GM21423 (cell line): ENCODE measurements at regions not wholly inside any gene's neighbourhood (a gene's known extent, or its start where the extent isn't known, plus 50 kb on each side); places are given as distances from the start of the nearest gene placed in this dataset.
"Not testable (repeated sequence)": the region's sequence is repeated elsewhere in the genome, so short reads cannot be mapped to it uniquely, and the experiment has no call there.

Experiments used
- ATAC-seq: cut with Tn5 transposase; IDR thresholded peaks from one replicate; pipeline ENCODE4 v1.9.1; 2021; ENCODE audit warnings: mild to moderate bottlenecking, moderate library complexity; ENCODE audit not compliant: unreplicated experiment

DNA sequence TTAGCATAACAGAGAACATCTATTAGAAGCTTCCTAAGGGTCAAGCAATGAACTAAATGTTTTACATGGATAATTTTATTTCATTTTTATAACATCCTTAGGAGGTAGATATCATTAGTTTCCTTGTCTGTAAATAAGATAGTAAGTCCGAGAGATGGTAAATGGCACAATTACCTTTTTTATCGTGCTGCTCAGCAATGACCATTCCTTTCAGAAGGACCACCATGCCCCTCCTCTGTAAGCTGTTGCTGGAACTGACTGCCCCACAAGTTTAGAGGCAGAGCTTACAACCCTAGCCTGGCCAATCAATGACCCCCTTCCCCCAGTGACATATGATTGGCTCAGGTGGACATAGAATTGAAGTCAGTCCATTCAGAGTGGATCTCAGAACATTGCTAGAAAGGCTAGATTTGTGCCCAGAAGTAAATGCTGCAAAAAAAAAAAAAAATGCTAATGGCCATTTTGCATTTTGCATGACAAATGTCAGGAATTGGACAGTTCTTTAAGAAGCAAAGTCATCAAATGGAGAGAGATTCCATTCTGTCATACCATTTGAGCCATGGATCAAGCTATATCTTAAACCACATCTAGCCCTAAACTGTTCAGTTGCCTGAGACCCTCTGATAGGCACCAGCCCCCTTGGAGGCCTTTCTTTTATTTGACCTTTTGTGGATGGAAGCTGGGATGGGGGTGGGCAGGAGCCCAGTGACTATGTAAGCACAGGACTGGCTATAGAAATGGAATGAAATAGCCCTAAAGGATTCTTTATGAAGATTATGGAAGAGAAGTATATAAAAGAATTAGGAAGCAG is 668.3 kb downstream of the UQCRFS1 start:
- no peak for ATAC-seq

- ATAC-seq, result peak; percentile 44
These were observed 669.6 kb downstream of the UQCRFS1 start for GRCh38 chr19:28543244-28543776.

DNA sequence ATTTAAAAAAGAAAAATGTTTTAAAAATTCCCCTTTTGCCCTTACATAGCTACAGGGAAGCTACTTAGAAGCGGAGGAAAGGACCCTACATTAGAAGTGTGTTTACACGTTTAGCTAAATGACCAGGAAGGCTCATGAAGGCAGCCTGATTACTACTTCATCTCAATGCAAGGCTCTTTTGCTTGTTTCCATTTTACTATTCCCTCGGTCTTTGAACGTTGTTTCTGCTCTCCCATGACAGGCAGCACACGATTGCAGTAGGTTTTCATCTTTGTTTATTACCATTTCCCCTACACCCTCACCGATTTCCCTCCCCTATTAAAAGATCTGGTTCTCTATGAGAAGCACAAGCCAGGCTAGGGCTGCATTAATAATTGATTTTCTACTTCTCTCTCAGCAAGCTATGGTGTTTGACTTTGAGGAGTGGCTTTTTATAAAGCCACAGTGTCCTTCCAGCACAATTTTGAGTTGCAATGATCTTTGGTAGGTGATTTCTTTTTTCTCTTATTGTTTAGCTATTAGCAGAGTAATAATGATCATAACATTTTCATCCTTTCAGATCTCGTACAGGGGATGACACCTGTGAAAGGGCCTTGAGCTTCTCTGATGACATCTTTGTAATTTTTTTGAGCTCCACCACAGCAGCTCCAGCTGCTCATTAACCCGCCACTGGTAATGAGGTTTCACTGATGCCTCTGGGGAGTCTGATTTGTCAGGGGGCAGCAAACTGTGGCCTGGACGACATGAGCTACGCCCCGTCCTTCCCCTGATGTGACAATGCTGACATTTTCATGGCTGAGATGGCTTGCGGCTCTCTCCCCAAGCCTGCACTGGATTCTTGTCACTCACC is 670.3 kb downstream of the UQCRFS1 start:
- ATAC-seq, result peak; percentile 81

- ATAC-seq, result no peak
These were observed 671.2 kb downstream of the UQCRFS1 start for GRCh38 chr19:28541602-28542393.

GRCh38 chr19:28541029-28541428 is 671.9 kb downstream of the UQCRFS1 start:
- ATAC-seq, result no peak

- not testable (repeated sequence) for ATAC-seq
These were observed 672.6 kb downstream of the UQCRFS1 start for GRCh38 chr19:28540385-28540784.

DNA sequence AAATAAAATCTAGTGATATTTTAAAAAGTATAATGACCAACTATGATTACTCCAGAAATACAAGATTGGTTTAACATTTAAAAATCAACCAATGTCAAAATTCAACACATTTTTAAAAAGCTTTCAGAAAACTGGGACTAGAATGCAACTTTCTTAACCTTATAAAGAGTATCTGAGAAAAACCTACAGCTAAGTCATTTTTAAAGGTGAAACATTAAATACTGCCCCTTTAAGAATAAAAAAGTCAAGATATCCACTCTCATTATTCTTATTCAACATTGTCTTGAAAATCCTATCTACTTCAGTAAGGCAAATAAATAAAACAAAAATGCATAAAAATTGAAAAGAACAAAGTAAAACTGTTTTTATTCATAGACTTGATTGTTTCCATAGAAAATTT is 673.2 kb downstream of the UQCRFS1 start:
- ATAC-seq, result no peak

GRCh38 chr19:28538579-28538978 is 674.4 kb downstream of the UQCRFS1 start:
- not testable (repeated sequence) for ATAC-seq

DNA sequence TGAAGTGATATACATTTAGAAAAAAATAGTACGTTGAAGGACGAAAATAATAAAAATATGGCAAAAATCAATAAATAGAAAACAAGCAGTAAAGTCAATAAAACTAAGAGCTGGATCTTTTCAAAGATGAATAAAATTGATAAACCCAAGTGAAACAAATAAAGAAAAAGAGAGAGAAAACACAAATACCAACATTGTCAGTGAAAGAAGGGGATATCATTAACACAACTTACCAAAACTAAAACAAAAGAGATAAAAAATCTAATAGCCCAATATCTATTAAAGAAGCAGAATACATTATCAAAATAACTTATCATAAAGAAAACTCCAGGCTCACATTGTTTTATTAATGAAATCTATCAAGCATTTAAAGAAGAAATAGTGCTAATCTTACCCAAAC is 675.1 kb downstream of the UQCRFS1 start:
- ATAC-seq, result no peak

DNA sequence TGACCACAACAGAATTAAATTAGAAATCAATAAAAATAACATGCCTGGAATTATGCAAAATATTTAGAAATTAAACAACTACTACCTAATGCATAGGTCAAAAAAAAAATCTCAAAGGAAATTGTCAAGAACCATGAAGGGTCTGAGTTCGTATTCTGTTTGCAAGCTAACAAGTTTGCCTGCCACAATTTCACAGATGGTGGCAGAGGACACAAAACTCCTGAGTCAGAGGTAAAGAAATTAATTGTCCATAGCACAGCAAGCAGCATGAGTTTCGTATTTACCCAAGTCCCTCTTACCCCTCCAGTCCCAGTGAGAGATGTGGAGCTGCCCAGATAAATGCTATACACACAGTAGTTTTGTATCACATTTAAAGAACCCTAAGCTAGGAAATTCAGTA is 675.9 kb downstream of the UQCRFS1 start:
- no peak for ATAC-seq

GRCh38 chr19:28535352-28535775 is 677.6 kb downstream of the UQCRFS1 start:
- no peak for ATAC-seq

GRCh38 chr19:28534766-28535351 is 678.1 kb downstream of the UQCRFS1 start:
- no peak for ATAC-seq

GRCh38 chr19:28532765-28533341 is 680.1 kb downstream of the UQCRFS1 start:
- no peak for ATAC-seq

- ATAC-seq, result no peak
These were observed 681.0 kb downstream of the UQCRFS1 start for GRCh38 chr19:28531979-28532378.

GRCh38 chr19:28530406-28531035 is 682.4 kb downstream of the UQCRFS1 start:
- ATAC-seq, result no peak

DNA sequence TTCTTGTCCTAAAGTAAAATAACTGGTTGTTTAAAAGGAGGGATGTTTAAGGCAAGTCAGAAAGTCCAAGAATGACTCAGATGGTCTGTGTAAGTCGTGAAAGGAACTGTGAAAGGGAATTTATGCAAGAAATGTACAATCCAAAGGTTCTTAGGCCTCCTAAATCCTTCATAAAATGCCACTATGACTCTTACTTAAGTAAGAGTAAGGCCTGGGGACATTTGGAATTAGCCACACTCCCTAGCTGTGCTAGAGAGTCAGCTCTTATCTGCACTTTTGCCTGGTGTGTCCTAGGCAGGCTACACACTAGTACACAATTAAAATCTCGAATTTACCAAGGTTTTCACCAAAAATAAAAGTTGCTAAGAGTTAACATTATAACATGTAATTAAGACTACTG is 686.9 kb downstream of the UQCRFS1 start:
- no peak for ATAC-seq

- no peak for ATAC-seq
These were observed 689.3 kb downstream of the UQCRFS1 start for GRCh38 chr19:28523619-28524018.

DNA sequence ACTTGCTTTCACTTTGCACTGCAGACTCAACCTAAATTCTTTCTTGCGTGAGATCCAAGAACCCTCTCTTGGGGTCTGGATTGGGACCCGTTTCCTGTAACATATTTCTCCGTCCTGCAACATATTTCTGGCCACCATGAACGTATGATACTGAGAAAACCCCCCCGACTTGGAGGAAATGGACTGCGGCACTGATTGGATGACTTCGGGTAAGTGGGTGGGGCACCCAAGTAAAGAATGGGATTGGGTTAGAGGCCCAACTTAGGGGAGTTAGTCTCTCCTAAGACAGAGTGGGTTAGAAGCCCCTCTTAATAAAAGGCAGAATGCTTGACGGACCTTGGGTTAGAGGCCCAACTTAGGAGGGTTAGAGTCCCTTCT is 690.4 kb downstream of the UQCRFS1 start:
- no peak for ATAC-seq

DNA sequence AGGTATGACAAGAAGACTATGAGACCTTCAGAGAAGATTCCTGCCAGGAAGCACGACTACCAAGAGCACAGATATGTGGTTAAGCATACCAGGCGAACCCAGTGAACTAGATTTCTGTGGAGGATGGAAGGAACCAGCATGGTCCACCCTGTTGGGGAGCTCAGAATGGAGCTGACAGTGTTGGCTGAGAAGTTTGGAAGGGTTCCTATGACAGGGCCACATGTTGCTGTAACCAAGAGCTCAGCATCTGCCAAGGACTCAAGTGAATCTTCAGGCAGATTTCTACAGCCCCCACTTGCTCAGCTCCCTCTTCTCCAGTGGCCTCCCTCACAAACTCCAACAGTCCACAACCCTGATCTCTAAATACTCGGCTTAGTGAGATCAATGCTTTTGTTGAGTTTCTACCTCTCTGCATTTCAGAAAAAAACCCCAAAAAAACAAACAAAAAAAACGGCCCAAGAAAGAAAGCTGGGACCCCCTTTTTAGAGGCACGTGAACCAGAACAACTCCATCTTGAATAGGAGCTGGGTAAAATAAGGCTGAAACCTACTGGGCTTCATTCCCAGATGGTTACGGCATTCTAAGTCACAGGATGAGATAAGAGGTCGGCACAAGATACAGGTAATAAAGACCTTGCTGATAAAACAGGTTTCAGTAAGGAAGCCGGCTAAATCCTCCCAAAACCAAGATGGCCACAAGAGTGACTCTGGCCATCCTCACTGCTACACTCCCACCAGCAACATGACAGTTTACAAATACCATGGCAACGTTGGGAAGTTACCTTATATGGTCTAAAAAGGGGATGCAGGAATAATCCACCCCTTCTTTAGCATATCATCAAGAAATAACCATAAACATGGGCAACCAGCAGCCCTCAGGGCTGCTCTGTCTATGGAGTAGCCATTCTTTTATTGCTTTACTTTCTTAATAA is 691.1 kb downstream of the UQCRFS1 start:
- ATAC-seq, result no peak
